OCI-LY7 (cell line): ENCODE measurements at regions not wholly inside any gene's neighbourhood (a gene's known extent, or its start where the extent isn't known, plus 50 kb on each side); places are given as distances from the start of the nearest gene placed in this dataset.

Experiments
- BruUV-seq: library from RNA; stranded (reverse); fragments of 400-500 nt; replicated peaks from 2 replicates; lab custom pipeline; 2021; lab: Mats Ljungman, UMichigan
- CTCF ChIA-PET: fragments of 300-600 bp; sonication (Branson Sonifier 250); formaldehyde crosslinking; loops from one replicate; lab custom pipeline; 2022; ENCODE audit warnings: antibody characterized with exemption; ENCODE audit not compliant: unreplicated experiment; lab: Charles Lee
- POLR2A ChIA-PET: fragments of 300-600 bp; sonication (Branson Sonifier 250); formaldehyde crosslinking; loops from one replicate; lab custom pipeline; 2022; ENCODE audit warnings: antibody characterized with exemption; lab: Charles Lee
- DNase-seq: peaks from one replicate; pipeline ENCODE4 v3.0.0-alpha.2; 2015; ENCODE audit warnings: low spot score
- H2AFZ ChIP-seq: fragments of 200-600 bp; sonication (generic), shearing (Covaris generic); 2 replicates; pipeline ENCODE4 v1.6.1; 2014; ENCODE audit warnings: mild to moderate bottlenecking, antibody characterized with exemption, low read length, moderate library complexity
- H3K27ac ChIP-seq: fragments of 200-600 bp; sonication (generic); 2 replicates; pipeline ENCODE4 v1.5.1; 2014; ENCODE audit warnings: mixed run types, low read depth, mild to moderate bottlenecking, moderate library complexity, low read length, inconsistent platforms; ENCODE audit not compliant: poor library complexity, severe bottlenecking
- H3K36me3 ChIP-seq: fragments of 200-600 bp; sonication (generic); 2 replicates; pipeline ENCODE4 v1.6.1; 2014; ENCODE audit warnings: mild to moderate bottlenecking, antibody characterized with exemption, low read length, moderate library complexity, mixed read lengths; ENCODE audit not compliant: insufficient read depth
- H3K4me1 ChIP-seq: fragments of 200-600 bp; sonication (generic); 2 replicates; pipeline ENCODE4 v1.5.1; 2014; ENCODE audit warnings: mild to moderate bottlenecking, low read length; ENCODE audit not compliant: insufficient read depth, poor library complexity, severe bottlenecking
- H3K4me2 ChIP-seq: fragments of 200-600 bp; sonication (generic); 2 replicates; pipeline ENCODE4 v1.6.1; 2014; ENCODE audit warnings: mild to moderate bottlenecking, low read length
- H3K4me3 ChIP-seq: fragments of 200-600 bp; sonication (generic); 2 replicates; pipeline ENCODE4 v1.5.1; 2014; ENCODE audit warnings: mild to moderate bottlenecking, low read depth, low read length; ENCODE audit not compliant: poor library complexity, severe bottlenecking
- H3K79me2 ChIP-seq: fragments of 200-600 bp; sonication (generic); 2 replicates; pipeline ENCODE4 v1.6.1; 2016; ENCODE audit warnings: low read depth, mild to moderate bottlenecking, low read length, moderate library complexity, mixed read lengths; ENCODE audit not compliant: insufficient read depth
- H3K9me2 ChIP-seq: fragments of 200-600 bp; sonication (generic); 2 replicates; pipeline ENCODE4 v1.6.1; 2016; ENCODE audit warnings: mild to moderate bottlenecking, low read length, mixed read lengths; ENCODE audit not compliant: insufficient read depth
- H3K9me3 ChIP-seq: fragments of 200-600 bp; sonication (generic); 2 replicates; pipeline ENCODE4 v1.6.1; 2014; ENCODE audit warnings: mild to moderate bottlenecking, mixed run types, low read length, mixed read lengths
- H4K20me1 ChIP-seq: fragments of 200-600 bp; sonication (generic); 2 replicates; pipeline ENCODE4 v1.6.1; 2014; ENCODE audit warnings: mild to moderate bottlenecking, antibody characterized with exemption, low read length, moderate library complexity, mixed read lengths; ENCODE audit not compliant: insufficient read depth
- CTCF ChIP-seq: fragments of 200-600 bp; sonication (generic); conservative IDR thresholded peaks from 2 replicates; pipeline ENCODE4 v1.5.1; 2014; ENCODE audit warnings: mild to moderate bottlenecking, antibody characterized with exemption, low read length, moderate library complexity, mixed read lengths
- EZH2phosphoT487 ChIP-seq: fragments of 200-600 bp; sonication (generic); IDR thresholded peaks from 2 replicates; pipeline ENCODE4 v1.6.1; 2018; ENCODE audit warnings: low read depth, borderline replicate concordance, mild to moderate bottlenecking, mixed run types, antibody characterized with exemption, low read length, moderate library complexity, mixed read lengths
- intact Hi-C: fragments of 100-400 bp; cut with micrococcal nuclease; formaldehyde crosslinking; loops from one replicate; pipeline ENCODE4 v1.10.0; 2022; ENCODE audit not compliant: unreplicated experiment

GRCh38 chr11:70742553-70743291, 344.4 kb downstream of the CTTN start:
- no peaks in the 10 kb centered on the region for H3K4me1 ChIP-seq
- no peak overlapping the region for H3K4me2 ChIP-seq
- DNase-seq, result no peak
- BruUV-seq, result no TSS peak
- H3K27ac ChIP-seq, result no peak overlapping the region
- no peaks in the 10 kb centered on the region for H3K79me2 ChIP-seq
- H3K4me3 ChIP-seq, result no peak overlapping the region
- intact Hi-C loops, result no loop called here
- no peaks in the 10 kb centered on the region for H3K9me2 ChIP-seq
- H3K36me3 ChIP-seq, result no peaks in the 10 kb centered on the region
- ChIA-PET CTCF (no interaction called here), POLR2A (no interaction called here)
- H3K9me3 ChIP-seq, result no peaks in the 10 kb centered on the region
- no peak overlapping the region for H2AFZ ChIP-seq
- no peaks in the 10 kb centered on the region for H4K20me1 ChIP-seq
- TF ChIP-seq CTCF, result no peak
- TF ChIP-seq EZH2phosphoT487, result no peak

- Histone ChIP-seq H3K9me3 (no peaks in the 10 kb centered on the region), H3K36me3 (no peaks in the 10 kb centered on the region), H3K79me2 (no peaks in the 10 kb centered on the region), H3K4me1 (no peaks in the 10 kb centered on the region), H3K4me3 (no peak overlapping the region), H2AFZ (no peak overlapping the region), H3K9me2 (no peaks in the 10 kb centered on the region), H3K4me2 (no peak overlapping the region), H3K27ac (no peak overlapping the region), H4K20me1 (no peaks in the 10 kb centered on the region)
- ChIA-PET POLR2A (no interaction called here), CTCF (no interaction called here)
- DNase-seq, result no peak
- no TSS peak for BruUV-seq
- intact Hi-C loops, result no loop called here
- TF ChIP-seq EZH2phosphoT487 (no peak), CTCF (no peak)
Measured at GRCh38 chr11:70743329-70743728, 345.0 kb downstream of the CTTN start.

- no peak for DNase-seq
- Histone ChIP-seq H3K4me1 (no peaks in the 10 kb centered on the region), H3K4me2 (no peak overlapping the region), H4K20me1 (no peaks in the 10 kb centered on the region), H3K9me2 (no peaks in the 10 kb centered on the region), H3K9me3 (no peaks in the 10 kb centered on the region), H3K36me3 (no peaks in the 10 kb centered on the region), H3K4me3 (no peak overlapping the region), H2AFZ (no peak overlapping the region), H3K27ac (no peak overlapping the region), H3K79me2 (no peaks in the 10 kb centered on the region)
- POLR2A ChIA-PET, result no interaction called here
- no peak for TF ChIP-seq CTCF
- TF ChIP-seq EZH2phosphoT487, result no peak
- no TSS peak for BruUV-seq
- intact Hi-C loops, result no loop called here
- CTCF ChIA-PET, result no interaction called here
Measured at GRCh38 chr11:70743941-70744351, 345.6 kb downstream of the CTTN start.
